ENCODE measurements at regions not wholly inside any gene's neighbourhood (a gene's known extent, or its start where the extent isn't known, plus 50 kb on each side); places are given as distances from the start of the nearest gene placed in this dataset.

DNA sequence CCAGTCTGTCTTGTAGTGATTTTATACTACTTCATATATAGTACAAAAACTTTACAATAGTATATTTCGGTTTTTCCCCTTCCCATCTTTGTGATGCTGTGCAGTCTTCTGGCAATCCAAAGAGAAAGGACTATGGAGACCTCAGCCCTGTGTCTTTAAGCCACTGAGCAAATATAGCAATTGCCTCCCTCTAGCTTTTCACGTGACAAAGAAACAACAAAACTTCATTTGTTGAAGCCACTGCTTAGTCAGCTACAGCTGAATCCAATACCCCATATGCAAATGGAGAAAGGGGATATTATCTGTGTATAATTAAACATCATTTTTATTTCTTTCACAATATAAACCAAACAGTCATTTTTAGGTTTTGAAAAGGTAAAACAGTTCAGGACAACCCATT, 142.8 kb upstream of the STK32A start:
- no peak for DNase-seq (ENCODE audit: low read depth)
- no peak overlapping the region for H3K4me3 ChIP-seq (ENCODE audit: low read depth, low read length)
- TF ChIP-seq, protein P1, sequence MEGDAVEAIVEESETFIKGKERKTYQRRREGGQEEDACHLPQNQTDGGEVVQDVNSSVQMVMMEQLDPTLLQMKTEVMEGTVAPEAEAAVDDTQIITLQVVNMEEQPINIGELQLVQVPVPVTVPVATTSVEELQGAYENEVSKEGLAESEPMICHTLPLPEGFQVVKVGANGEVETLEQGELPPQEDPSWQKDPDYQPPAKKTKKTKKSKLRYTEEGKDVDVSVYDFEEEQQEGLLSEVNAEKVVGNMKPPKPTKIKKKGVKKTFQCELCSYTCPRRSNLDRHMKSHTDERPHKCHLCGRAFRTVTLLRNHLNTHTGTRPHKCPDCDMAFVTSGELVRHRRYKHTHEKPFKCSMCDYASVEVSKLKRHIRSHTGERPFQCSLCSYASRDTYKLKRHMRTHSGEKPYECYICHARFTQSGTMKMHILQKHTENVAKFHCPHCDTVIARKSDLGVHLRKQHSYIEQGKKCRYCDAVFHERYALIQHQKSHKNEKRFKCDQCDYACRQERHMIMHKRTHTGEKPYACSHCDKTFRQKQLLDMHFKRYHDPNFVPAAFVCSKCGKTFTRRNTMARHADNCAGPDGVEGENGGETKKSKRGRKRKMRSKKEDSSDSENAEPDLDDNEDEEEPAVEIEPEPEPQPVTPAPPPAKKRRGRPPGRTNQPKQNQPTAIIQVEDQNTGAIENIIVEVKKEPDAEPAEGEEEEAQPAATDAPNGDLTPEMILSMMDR (IDR thresholded peaks at IDR 0.05; ENCODE audit: insufficient read depth, low read length) = no peak

DNA sequence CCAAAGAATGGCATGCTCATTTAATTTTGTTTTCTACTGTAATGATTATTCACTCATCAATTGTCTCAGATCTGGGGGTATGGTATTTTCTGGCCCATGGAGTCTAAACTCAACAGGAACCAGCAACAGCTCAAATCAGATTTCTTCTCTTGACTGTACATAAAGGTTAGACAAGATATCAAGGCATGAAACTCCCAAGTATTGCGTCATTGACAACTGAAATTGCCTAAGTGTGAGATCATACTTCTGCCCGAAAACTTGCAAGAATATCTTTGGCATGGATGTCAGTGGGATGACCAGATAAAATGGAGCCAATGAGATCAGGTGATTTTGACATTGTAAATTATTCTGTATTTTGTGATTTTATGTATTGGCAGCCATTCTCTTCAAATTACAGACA, 141.7 kb upstream of the STK32A start:
- peak; percentile 49 for DNase-seq (ENCODE audit: low read depth)
- no peak overlapping the region for H3K4me3 ChIP-seq (ENCODE audit: low read depth, low read length)
- TF ChIP-seq, protein P1 (IDR thresholded peaks at IDR 0.05; ENCODE audit: insufficient read depth, low read length) = no peak

- TF ChIP-seq, protein P1 (IDR thresholded peaks at IDR 0.05; ENCODE audit: insufficient read depth, low read length) = no peak
- no peak overlapping the region for H3K4me3 ChIP-seq (ENCODE audit: low read depth, low read length)
- DNase-seq (ENCODE audit: low read depth) = no peak
Measured at GRCh38 chr5:147095740-147096139, 139.1 kb upstream of the STK32A start.

DNA sequence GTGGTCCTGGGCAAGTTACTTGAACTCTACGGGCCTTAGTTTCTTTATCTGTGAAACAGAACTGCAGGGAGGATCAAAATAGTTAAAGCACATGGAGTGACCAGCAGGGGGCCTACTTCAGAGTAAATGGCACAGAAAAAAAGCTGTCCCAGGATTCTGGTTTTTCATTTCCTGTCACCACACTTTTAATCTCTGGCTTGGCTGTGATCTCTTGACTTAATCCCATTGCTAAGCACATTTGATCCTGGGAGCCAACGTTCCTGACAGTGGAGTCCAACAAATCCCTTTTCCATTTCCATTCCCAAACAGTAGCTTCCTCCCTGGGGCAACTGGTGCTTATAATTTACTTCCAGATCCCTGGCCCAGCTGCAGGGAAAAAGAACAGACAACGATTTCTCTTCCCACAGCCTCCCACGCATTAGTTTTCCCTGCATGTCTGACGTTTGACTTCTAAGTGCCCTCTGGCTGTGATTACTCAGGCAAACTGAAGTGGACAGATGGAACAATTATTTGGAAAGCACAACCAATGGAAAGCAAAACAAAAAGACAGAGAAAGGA, 136.5 kb upstream of the STK32A start:
- no peak overlapping the region for H3K4me3 ChIP-seq (ENCODE audit: low read depth, low read length)
- DNase-seq (ENCODE audit: low read depth) = peak; percentile 68
- TF ChIP-seq, protein P1 (IDR thresholded peaks at IDR 0.05; ENCODE audit: insufficient read depth, low read length) = peak; percentile 55

- TF ChIP-seq, protein P1 (IDR thresholded peaks at IDR 0.05; ENCODE audit: insufficient read depth, low read length) = no peak
- H3K4me3 ChIP-seq (ENCODE audit: low read depth, low read length) = no peak overlapping the region
- peak; percentile 4 for DNase-seq (ENCODE audit: low read depth)
Measured at GRCh38 chr5:147101659-147102369, 133.0 kb upstream of the STK32A start.

- no peak for DNase-seq (ENCODE audit: low read depth)
- no peak overlapping the region for H3K4me3 ChIP-seq (ENCODE audit: low read depth, low read length)
Measured at GRCh38 chr5:147112899-147113298, 121.9 kb upstream of the STK32A start.

More at GRCh38 chr5:147112899-147113298, 121.9 kb upstream of the STK32A start:
- TF ChIP-seq, protein P1 (IDR thresholded peaks at IDR 0.05; ENCODE audit: insufficient read depth, low read length) = no peak
